ENCODE measurements at regions not wholly inside any gene's neighbourhood (a gene's known extent, or its start where the extent isn't known, plus 50 kb on each side); places are given as distances from the start of the nearest gene placed in this dataset.

- H3K9ac ChIP-seq (ENCODE audit: low read depth, low read length, poor library complexity, severe bottlenecking) = no peak overlapping the region
- no peak overlapping the region for H3K4me3 ChIP-seq (ENCODE audit: low read length, poor library complexity, severe bottlenecking)
- H4K20me1 ChIP-seq (ENCODE audit: insufficient read depth, low read length, poor library complexity, severe bottlenecking) = no peaks in the 10 kb centered on the region
- TF ChIP-seq, protein P1, sequence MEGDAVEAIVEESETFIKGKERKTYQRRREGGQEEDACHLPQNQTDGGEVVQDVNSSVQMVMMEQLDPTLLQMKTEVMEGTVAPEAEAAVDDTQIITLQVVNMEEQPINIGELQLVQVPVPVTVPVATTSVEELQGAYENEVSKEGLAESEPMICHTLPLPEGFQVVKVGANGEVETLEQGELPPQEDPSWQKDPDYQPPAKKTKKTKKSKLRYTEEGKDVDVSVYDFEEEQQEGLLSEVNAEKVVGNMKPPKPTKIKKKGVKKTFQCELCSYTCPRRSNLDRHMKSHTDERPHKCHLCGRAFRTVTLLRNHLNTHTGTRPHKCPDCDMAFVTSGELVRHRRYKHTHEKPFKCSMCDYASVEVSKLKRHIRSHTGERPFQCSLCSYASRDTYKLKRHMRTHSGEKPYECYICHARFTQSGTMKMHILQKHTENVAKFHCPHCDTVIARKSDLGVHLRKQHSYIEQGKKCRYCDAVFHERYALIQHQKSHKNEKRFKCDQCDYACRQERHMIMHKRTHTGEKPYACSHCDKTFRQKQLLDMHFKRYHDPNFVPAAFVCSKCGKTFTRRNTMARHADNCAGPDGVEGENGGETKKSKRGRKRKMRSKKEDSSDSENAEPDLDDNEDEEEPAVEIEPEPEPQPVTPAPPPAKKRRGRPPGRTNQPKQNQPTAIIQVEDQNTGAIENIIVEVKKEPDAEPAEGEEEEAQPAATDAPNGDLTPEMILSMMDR (conservative IDR thresholded peaks at IDR 0.05; ENCODE audit: low read length) = no peak
- TF ChIP-seq EZH2phosphoT487 (IDR thresholded peaks at IDR 0.05; ENCODE audit: borderline replicate concordance) = no peak
- no peaks in the 10 kb centered on the region for H3K36me3 ChIP-seq (ENCODE audit: insufficient read depth, low read length)
- no peaks in the 10 kb centered on the region for H3K79me2 ChIP-seq (ENCODE audit: insufficient read depth, low read length)
- H2AFZ ChIP-seq (ENCODE audit: low read length) = no peak overlapping the region
- no peaks in the 10 kb centered on the region for H3K9me3 ChIP-seq (ENCODE audit: insufficient read depth, low read depth, low read length)
- no peaks in the 10 kb centered on the region for H3K27me3 ChIP-seq (ENCODE audit: insufficient read depth, low read length, poor library complexity, severe bottlenecking)
- no peak overlapping the region for H3K4me2 ChIP-seq (ENCODE audit: low read depth, low read length, poor library complexity, severe bottlenecking)
- no peaks in the 10 kb centered on the region for H3K9me2 ChIP-seq (replicated peaks; ENCODE audit: low read depth, low read length)
- no peaks in the 10 kb centered on the region for H3K4me1 ChIP-seq (ENCODE audit: insufficient read depth, low read length, poor library complexity, severe bottlenecking)
- H3F3A ChIP-seq (ENCODE audit: low read depth) = no peaks in the 10 kb centered on the region
Observed at GRCh38 chr1:112093372-112093694, 103.9 kb upstream of the KCND3 start.

DNA sequence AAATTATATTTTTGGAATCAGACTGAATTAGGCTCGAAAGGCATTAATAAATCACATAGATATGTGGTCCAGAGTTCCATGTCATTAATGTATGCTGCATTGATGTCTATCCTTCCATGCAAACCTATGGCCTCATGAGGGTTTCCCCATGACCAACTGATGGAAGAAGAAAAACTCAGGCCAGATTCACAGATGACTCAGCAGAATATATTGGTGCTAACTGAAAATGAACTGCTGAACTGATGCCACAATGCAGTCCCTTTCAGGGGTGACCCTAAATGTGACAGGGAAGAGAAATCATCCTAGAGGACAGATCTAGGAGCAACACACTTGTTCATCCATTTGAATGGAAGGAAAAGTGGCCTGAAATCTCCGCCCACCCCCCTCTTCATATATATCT lies 110.5 kb upstream of the KCND3 start:
- H3K4me2 ChIP-seq (ENCODE audit: low read depth, low read length, poor library complexity, severe bottlenecking) = no peak overlapping the region
- H3K9me2 ChIP-seq (replicated peaks; ENCODE audit: low read depth, low read length) = no peaks in the 10 kb centered on the region
- no peaks in the 10 kb centered on the region for H3K79me2 ChIP-seq (ENCODE audit: insufficient read depth, low read length)
- no peak overlapping the region for H2AFZ ChIP-seq (ENCODE audit: low read length)
- no peaks in the 10 kb centered on the region for H4K20me1 ChIP-seq (ENCODE audit: insufficient read depth, low read length, poor library complexity, severe bottlenecking)
- H3F3A ChIP-seq (ENCODE audit: low read depth) = no peaks in the 10 kb centered on the region
- no peaks in the 10 kb centered on the region for H3K27me3 ChIP-seq (ENCODE audit: insufficient read depth, low read length, poor library complexity, severe bottlenecking)
- no peak for TF ChIP-seq EZH2phosphoT487 (IDR thresholded peaks at IDR 0.05; ENCODE audit: borderline replicate concordance)
- TF ChIP-seq, protein P1 (conservative IDR thresholded peaks at IDR 0.05; ENCODE audit: low read length) = no peak
- H3K9me3 ChIP-seq (ENCODE audit: insufficient read depth, low read depth, low read length) = no peaks in the 10 kb centered on the region
- no peaks in the 10 kb centered on the region for H3K4me1 ChIP-seq (ENCODE audit: insufficient read depth, low read length, poor library complexity, severe bottlenecking)
- H3K4me3 ChIP-seq (ENCODE audit: low read length, poor library complexity, severe bottlenecking) = no peak overlapping the region
- no peak overlapping the region for H3K9ac ChIP-seq (ENCODE audit: low read depth, low read length, poor library complexity, severe bottlenecking)
- H3K36me3 ChIP-seq (ENCODE audit: insufficient read depth, low read length) = no peaks in the 10 kb centered on the region

- no peak overlapping the region for H3K4me2 ChIP-seq (ENCODE audit: low read depth, low read length, poor library complexity, severe bottlenecking)
- H3K36me3 ChIP-seq (ENCODE audit: insufficient read depth, low read length) = no peaks in the 10 kb centered on the region
- no peak overlapping the region for H2AFZ ChIP-seq (ENCODE audit: low read length)
- no peak for TF ChIP-seq EZH2phosphoT487 (IDR thresholded peaks at IDR 0.05; ENCODE audit: borderline replicate concordance)
- TF ChIP-seq, protein P1 (conservative IDR thresholded peaks at IDR 0.05; ENCODE audit: low read length) = no peak
- no peaks in the 10 kb centered on the region for H3K79me2 ChIP-seq (ENCODE audit: insufficient read depth, low read length)
- H3F3A ChIP-seq (ENCODE audit: low read depth) = no peaks in the 10 kb centered on the region
- H3K4me3 ChIP-seq (ENCODE audit: low read length, poor library complexity, severe bottlenecking) = no peak overlapping the region
- no peaks in the 10 kb centered on the region for H4K20me1 ChIP-seq (ENCODE audit: insufficient read depth, low read length, poor library complexity, severe bottlenecking)
- no peaks in the 10 kb centered on the region for H3K27me3 ChIP-seq (ENCODE audit: insufficient read depth, low read length, poor library complexity, severe bottlenecking)
- H3K9me3 ChIP-seq (ENCODE audit: insufficient read depth, low read depth, low read length) = no peaks in the 10 kb centered on the region
- no peaks in the 10 kb centered on the region for H3K9me2 ChIP-seq (replicated peaks; ENCODE audit: low read depth, low read length)
- H3K9ac ChIP-seq (ENCODE audit: low read depth, low read length, poor library complexity, severe bottlenecking) = no peak overlapping the region
- H3K4me1 ChIP-seq (ENCODE audit: insufficient read depth, low read length, poor library complexity, severe bottlenecking) = no peaks in the 10 kb centered on the region
Observed at GRCh38 chr1:112105557-112105956, 116.1 kb upstream of the KCND3 start.
